H1 (cell line): ENCODE measurements at regions not wholly inside any gene's neighbourhood (a gene's known extent, or its start where the extent isn't known, plus 50 kb on each side); places are given as distances from the start of the nearest gene placed in this dataset.

Source experiments
- CTCF ChIA-PET: fragments of 300-600 bp; sonication (Branson Sonifier 250); formaldehyde crosslinking; loops from one replicate; lab custom pipeline; 2021; ENCODE audit not compliant: partially characterized antibody; lab: Charles Lee
- POLR2A ChIA-PET: fragments of 300-600 bp; sonication (Branson Sonifier 250); formaldehyde crosslinking; loops from one replicate; lab custom pipeline; 2021; ENCODE audit warnings: inconsistent platforms; ENCODE audit not compliant: partially characterized antibody; lab: Charles Lee
- DNase-seq, 2 experiments: peaks; one replicate each; pipeline versions ENCODE4 v3.0.0 to v3.0.0-alpha.2; 2010 to 2022; ENCODE audit warnings: low spot score in 2 of 2, low read depth in 1 of 2, mixed read lengths in 1 of 2
- FAIRE-seq: peaks from 2 replicates; lab custom pipeline; 2011; peaks lifted over from hg19 to GRCh38; lab: Jason Lieb, UNC
- H2AFZ ChIP-seq: 2 replicates; pipeline ENCODE4 v1.8.1; 2012; ENCODE audit warnings: low read length, inconsistent platforms
- H2AK5ac ChIP-seq: 2 replicates; pipeline ENCODE4 v1.6.1; 2013; ENCODE audit warnings: low read depth, low read length
- H2BK120ac ChIP-seq: replicated peaks from 2 replicates; pipeline ENCODE3; 2013; ENCODE audit warnings: low read depth, low read length, inconsistent platforms
- H2BK12ac ChIP-seq: 2 replicates; pipeline ENCODE4 v1.6.1; 2013; ENCODE audit warnings: low read depth, low read length
- H2BK15ac ChIP-seq: 2 replicates; pipeline ENCODE4 v1.6.1; 2013; ENCODE audit warnings: low read length
- H2BK20ac ChIP-seq: 2 replicates; pipeline ENCODE4 v1.6.1; 2013; ENCODE audit warnings: low read length
- H2BK5ac ChIP-seq: 2 replicates; pipeline ENCODE4 v1.6.1; 2013; ENCODE audit warnings: low read depth, low read length
- H3K14ac ChIP-seq: 2 replicates; pipeline ENCODE4 v1.6.1; 2013; ENCODE audit warnings: inconsistent platforms; ENCODE audit not compliant: insufficient read length
- H3K18ac ChIP-seq: 2 replicates; pipeline ENCODE4 v1.6.1; 2013; ENCODE audit warnings: low read length; ENCODE audit errors: extremely low read depth
- H3K23ac ChIP-seq: 2 replicates; pipeline ENCODE4 v1.6.1; 2013; ENCODE audit warnings: inconsistent platforms; ENCODE audit not compliant: insufficient read length
- H3K23me2 ChIP-seq: 2 replicates; pipeline ENCODE4 v1.6.1; 2013; ENCODE audit warnings: low read depth, low read length
- H3K27ac ChIP-seq: 2 replicates; pipeline ENCODE4 v1.6.1; 2011; ENCODE audit warnings: low read depth, low read length, inconsistent platforms
- H3K27me3 ChIP-seq, 4 experiments: replicated peaks in 1 of 4; 1 replicate in 1 of 4; 2 replicates in 3 of 4; pipeline versions ENCODE4 v1.6.1 to v1.8.1; 2011 to 2013; ENCODE audit warnings: low read length in 3 of 4, mild to moderate bottlenecking in 3 of 4, inconsistent platforms in 2 of 4, mixed read lengths in 2 of 4, moderate library complexity in 1 of 4; ENCODE audit not compliant: control insufficient read depth in 3 of 4, insufficient read depth in 3 of 4; ENCODE audit errors: extremely low read depth in 1 of 4
- H3K36me3 ChIP-seq, 4 experiments: 2 replicates each; pipeline versions ENCODE4 v1.6.1 to v1.8.1; 2011 to 2013; ENCODE audit warnings: mild to moderate bottlenecking in 4 of 4, low read length in 3 of 4, moderate library complexity in 2 of 4, control low read depth in 1 of 4, inconsistent platforms in 1 of 4; ENCODE audit not compliant: insufficient read depth in 4 of 4, control insufficient read depth in 2 of 4
- H3K4ac ChIP-seq: replicated peaks from 2 replicates; pipeline ENCODE3; 2013; ENCODE audit warnings: low read length, low read depth, mixed read lengths, inconsistent platforms; ENCODE audit not compliant: insufficient read length
- H3K4me1 ChIP-seq, 4 experiments: replicated peaks in 1 of 4; 1 replicate in 1 of 4; 2 replicates in 3 of 4; pipeline versions ENCODE4 v1.6.1 to v1.8.1; 2011 to 2013; ENCODE audit warnings: low read length in 3 of 4, inconsistent platforms in 2 of 4, mixed read lengths in 1 of 4; ENCODE audit not compliant: insufficient read depth in 4 of 4, control insufficient read depth in 3 of 4
- H3K4me2 ChIP-seq, 2 experiments: 2 replicates each; pipeline versions ENCODE4 v1.6.1 to v1.8.1; 2011 to 2013; ENCODE audit warnings: low read depth in 2 of 2, low read length in 2 of 2, control low read depth in 1 of 2, inconsistent platforms in 1 of 2, mild to moderate bottlenecking in 1 of 2; ENCODE audit not compliant: insufficient read depth in 1 of 2
- H3K4me3 ChIP-seq, 4 experiments: fragments of 200-600, 300-600 bp in 1 of 4; sonication (generic), shearing (Covaris generic), sonication (Bioruptor Twin) in 1 of 4; 2 replicates each; pipeline versions ENCODE4 v1.5.1 to v1.8.1; 2011 to 2016; ENCODE audit warnings: low read length in 4 of 4, low read depth in 3 of 4, control low read depth in 2 of 4, inconsistent platforms in 2 of 4, mild to moderate bottlenecking in 2 of 4, mixed read lengths in 1 of 4, moderate library complexity in 1 of 4; ENCODE audit not compliant: insufficient read depth in 2 of 4; ENCODE audit errors: extremely low read depth in 1 of 4
- H3K56ac ChIP-seq: replicated peaks from 2 replicates; pipeline ENCODE3; 2013; ENCODE audit warnings: low read depth, mild to moderate bottlenecking, mixed read lengths, low read length, inconsistent platforms; ENCODE audit not compliant: insufficient read length
- H3K79me1 ChIP-seq: 2 replicates; pipeline ENCODE4 v1.6.1; 2013; ENCODE audit warnings: low read depth, low read length, control low read depth
- H3K79me2 ChIP-seq, 2 experiments: 2 replicates each; pipeline versions ENCODE4 v1.6.1 to v1.8.1; 2012 to 2013; ENCODE audit warnings: low read length in 2 of 2, mild to moderate bottlenecking in 2 of 2, inconsistent platforms in 1 of 2; ENCODE audit not compliant: insufficient read depth in 2 of 2, control insufficient read depth in 1 of 2
- H3K9ac ChIP-seq, 4 experiments: replicated peaks in 1 of 4; 1 replicate in 1 of 4; 2 replicates in 3 of 4; pipeline versions ENCODE4 v1.6.1 to v1.8.1; 2011 to 2013; ENCODE audit warnings: low read depth in 3 of 4, low read length in 3 of 4, control low read depth in 2 of 4, mild to moderate bottlenecking in 2 of 4, moderate library complexity in 2 of 4, inconsistent platforms in 1 of 4; ENCODE audit errors: extremely low read depth in 1 of 4
- H3K9me3 ChIP-seq, 2 experiments: 2 replicates each; pipeline versions ENCODE4 v1.6.1 to v1.8.1; 2012 to 2013; ENCODE audit warnings: mild to moderate bottlenecking in 2 of 2, moderate library complexity in 2 of 2, control low read depth in 1 of 2, inconsistent platforms in 1 of 2, low read depth in 1 of 2, low read length in 1 of 2, mixed read lengths in 1 of 2; ENCODE audit not compliant: insufficient read depth in 2 of 2
- H4K20me1 ChIP-seq, 2 experiments: replicated peaks in 1 of 2; 2 replicates each; pipeline versions ENCODE3 to v1.8.1; 2011 to 2013; ENCODE audit warnings: inconsistent platforms in 2 of 2, low read length in 2 of 2, mild to moderate bottlenecking in 1 of 2; ENCODE audit not compliant: insufficient read depth in 2 of 2, control insufficient read depth in 1 of 2
- H4K5ac ChIP-seq: 2 replicates; pipeline ENCODE4 v1.6.1; 2013; ENCODE audit warnings: low read length, low read depth, mixed read lengths, inconsistent platforms; ENCODE audit not compliant: insufficient read length
- H4K8ac ChIP-seq: 2 replicates; pipeline ENCODE4 v1.8.0; 2013; ENCODE audit warnings: mild to moderate bottlenecking, moderate library complexity, low read length, inconsistent platforms; ENCODE audit not compliant: insufficient read depth; ENCODE audit errors: extremely low read depth
- H4K91ac ChIP-seq: replicated peaks from 2 replicates; pipeline ENCODE3; 2013; ENCODE audit warnings: low read length, mixed read lengths, inconsistent platforms; ENCODE audit not compliant: insufficient read length
- CHD1 ChIP-seq: IDR thresholded peaks from 2 replicates; pipeline ENCODE4 v1.6.1; 2012; ENCODE audit warnings: low read depth, low read length, improper control_type of control experiment
- CHD2 ChIP-seq: IDR thresholded peaks from 2 replicates; pipeline ENCODE4 v1.6.1; 2012; ENCODE audit warnings: low read length, improper control_type of control experiment
- GTF2F1 ChIP-seq: IDR thresholded peaks from 2 replicates; pipeline ENCODE4 v1.6.1; 2012; ENCODE audit warnings: low read depth, low read length, improper control_type of control experiment, borderline replicate concordance
- HDAC6 ChIP-seq: IDR thresholded peaks from one replicate; pipeline ENCODE4 v1.7.1; 2012; ENCODE audit warnings: low read depth, mild to moderate bottlenecking, inconsistent platforms, low read length, moderate library complexity
- KDM4A ChIP-seq: IDR thresholded peaks from one replicate; pipeline ENCODE4 v1.7.1; 2012; ENCODE audit warnings: low read depth, mild to moderate bottlenecking, moderate library complexity, low read length, inconsistent platforms; ENCODE audit not compliant: severe bottlenecking
- SIX5 ChIP-seq: IDR thresholded peaks from 2 replicates; pipeline ENCODE4 v1.6.1; 2011; ENCODE audit warnings: mild to moderate bottlenecking, low read depth, low read length
- SP1 ChIP-seq: IDR thresholded peaks from 2 replicates; pipeline ENCODE4 v1.6.1; 2011; ENCODE audit warnings: low read depth, low read length
- WGBS, 2 experiments: shearing (Covaris generic) in 1 of 2; methylation state at CpG; one replicate each; pipeline versions ENCODE4 v1.1.6 to v1.1.7; 2013 to 2015; ENCODE audit warnings: low lambda C conversion rate in 2 of 2, mixed read lengths in 2 of 2, inconsistent platforms in 1 of 2, low coverage in 1 of 2, missing lambda C conversion rate in 1 of 2; ENCODE audit not compliant: insufficient replicate concordance in 2 of 2, insufficient coverage in 1 of 2, insufficient read length in 1 of 2; ENCODE audit errors: extremely low coverage in 1 of 2, missing lambda C conversion rate in 1 of 2; 5-methylcytosine and 5-hydroxymethylcytosine counted together

DNA sequence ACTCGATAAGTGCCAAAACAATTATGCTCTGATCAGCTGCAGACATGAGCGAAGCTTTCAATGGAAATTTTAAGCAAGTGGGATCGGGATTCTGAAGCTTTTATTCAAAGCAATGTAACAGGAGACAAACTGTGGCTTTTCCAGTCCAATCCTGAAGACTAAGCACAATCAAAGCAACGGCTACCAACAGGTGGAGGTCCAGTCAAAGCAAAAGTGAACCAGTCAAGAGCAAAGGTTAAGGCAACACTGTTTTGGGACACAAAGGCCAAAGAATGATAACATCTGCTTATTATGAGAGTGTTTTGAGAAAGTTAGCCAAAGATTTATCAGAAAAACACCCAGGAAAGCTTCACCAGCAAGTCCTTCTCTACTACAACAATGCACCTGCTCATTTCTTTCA lies 170.1 kb downstream of the SEC16B start:
- H3K4me1 ChIP-seq, result peaks cover 0 to 12% (median 2%) of the 10 kb centered on the region in 4 experiments; a peak in 4 of 7 replicates
- ChIA-PET CTCF (interaction anchor here (0.7 to 2.3 kb wide), 5 partner anchors 9 to 146 kb away, joined by 3 to 9 read pairs (median 5); no protein-coding TSS in a partner anchor), POLR2A (no interaction called here)
- H3K23ac ChIP-seq, result no peak overlapping the region
- H2BK120ac ChIP-seq, result no peak overlapping the region
- H3K14ac ChIP-seq, result no peak overlapping the region
- FAIRE-seq, result no peak
- H3K79me2 ChIP-seq, result no peaks in the 10 kb centered on the region
- H2BK20ac ChIP-seq, result no peak overlapping the region
- no peak overlapping the region for H3K9ac ChIP-seq
- H3K23me2 ChIP-seq, result no peaks in the 10 kb centered on the region
- H3K36me3 ChIP-seq, result no peaks in the 10 kb centered on the region
- no peak overlapping the region for H3K4ac ChIP-seq
- no peak overlapping the region; the same call in 1 of the 2 replicates for H2AFZ ChIP-seq
- H3K4me2 ChIP-seq, result no peak overlapping the region
- H4K8ac ChIP-seq, result no peak overlapping the region
- H3K27ac ChIP-seq, result no peak overlapping the region
- no peak overlapping the region for H4K5ac ChIP-seq
- DNase-seq, result no peak
- peaks cover 0 to 8% of the 10 kb centered on the region in 2 experiments; a peak in 1 of 4 replicates for H3K9me3 ChIP-seq
- no peak overlapping the region for H2BK12ac ChIP-seq
- no peak for TF ChIP-seq HDAC6
- TF ChIP-seq GTF2F1, result no peak
- no peak for TF ChIP-seq CHD2
- TF ChIP-seq CHD1, result no peak
- no peak for TF ChIP-seq KDM4A
- TF ChIP-seq SIX5, result no peak
- no peak for TF ChIP-seq SP1
- H4K91ac ChIP-seq, result no peak overlapping the region
- H3K27me3 ChIP-seq, result no peaks in the 10 kb centered on the region
- H2BK5ac ChIP-seq, result no peak overlapping the region
- H3K4me3 ChIP-seq, result no peak overlapping the region
- H3K56ac ChIP-seq, result no peak overlapping the region
- no peak overlapping the region for H2AK5ac ChIP-seq
- no peak overlapping the region for H2BK15ac ChIP-seq
- H3K79me1 ChIP-seq, result no peaks in the 10 kb centered on the region
- 91% methylated on average over 4 of the region's 4 CpGs; no CpG with 5 or more reads in 1 of the 2 experiments for WGBS, 2 experiments
- H3K18ac ChIP-seq, result no peak overlapping the region
- no peaks in the 10 kb centered on the region for H4K20me1 ChIP-seq
